NCI-H1092 treated with DMSO at 0.1 percent for 48 hours (cell line): ENCODE measurements at regions not wholly inside any gene's neighbourhood (a gene's known extent, or its start where the extent isn't known, plus 50 kb on each side); places are given as distances from the start of the nearest gene placed in this dataset.
"Not testable (repeated sequence)": the region's sequence is repeated elsewhere in the genome, so short reads cannot be mapped to it uniquely, and the experiment has no call there.

Source experiments
- DNase-seq: peaks from one replicate; lab custom pipeline; 2025; lab: John Stamatoyannopoulos, UW

GRCh38 chrX:26597981-26598380 lies 382.0 kb downstream of the MAGEB5 start:
- no peak for DNase-seq

GRCh38 chrX:26590849-26591248 lies 374.9 kb downstream of the MAGEB5 start:
- DNase-seq = no peak

GRCh38 chrX:26586570-26586969 lies 370.6 kb downstream of the MAGEB5 start:
- DNase-seq = no peak

GRCh38 chrX:26581091-26581490 lies 365.1 kb downstream of the MAGEB5 start:
- no peak for DNase-seq

GRCh38 chrX:26580021-26580420 lies 364.1 kb downstream of the MAGEB5 start:
- no peak for DNase-seq

GRCh38 chrX:26574234-26574633 lies 358.3 kb downstream of the MAGEB5 start:
- no peak for DNase-seq

- DNase-seq = no peak
Measured at GRCh38 chrX:26562156-26562555, 346.2 kb downstream of the MAGEB5 start.

- no peak for DNase-seq
Measured at GRCh38 chrX:26559855-26560254, 343.9 kb downstream of the MAGEB5 start.

- DNase-seq = no peak
Measured at GRCh38 chrX:26558719-26559386, 342.9 kb downstream of the MAGEB5 start.

- DNase-seq = no peak
Measured at GRCh38 chrX:26557691-26558321, 341.8 kb downstream of the MAGEB5 start.

GRCh38 chrX:26525768-26526167 lies 309.8 kb downstream of the MAGEB5 start:
- not testable (repeated sequence) for DNase-seq

GRCh38 chrX:26522501-26522900 lies 306.5 kb downstream of the MAGEB5 start:
- no peak for DNase-seq

GRCh38 chrX:26511589-26512363 lies 295.8 kb downstream of the MAGEB5 start:
- no peak for DNase-seq

GRCh38 chrX:26470941-26471340 lies 255.0 kb downstream of the MAGEB5 start:
- DNase-seq = no peak

- DNase-seq = no peak
Measured at GRCh38 chrX:26466387-26466786, 250.4 kb downstream of the MAGEB5 start.

- no peak for DNase-seq
Measured at GRCh38 chrX:26445288-26445687, 229.3 kb downstream of the MAGEB5 start.

GRCh38 chrX:26444417-26444816 lies 228.4 kb downstream of the MAGEB5 start:
- DNase-seq = not testable (repeated sequence)

- no peak for DNase-seq
Measured at GRCh38 chrX:26442340-26442739, 226.4 kb downstream of the MAGEB5 start.

GRCh38 chrX:26414534-26414933 lies 198.6 kb downstream of the MAGEB5 start:
- no peak for DNase-seq

- DNase-seq = no peak
Measured at GRCh38 chrX:26411045-26411444, 195.1 kb downstream of the MAGEB5 start.

GRCh38 chrX:26409636-26410035 lies 193.7 kb downstream of the MAGEB5 start:
- DNase-seq = no peak

GRCh38 chrX:26387906-26388305 lies 171.9 kb downstream of the MAGEB5 start:
- DNase-seq = no peak

GRCh38 chrX:26376037-26376708 lies 160.2 kb downstream of the MAGEB5 start:
- DNase-seq = no peak
